Breast epithelium (tissue), 3 donors: ENCODE measurements at regions not wholly inside any gene's neighbourhood (a gene's known extent, or its start where the extent isn't known, plus 50 kb on each side); places are given as distances from the start of the nearest gene placed in this dataset.

Experiments used
- CTCF ChIP-seq, 3 donors: fragments of 450-650 bp; IDR thresholded peaks; one replicate each; pipeline ENCODE4 v1.5.1; 2016 to 2017; ENCODE audit warnings: antibody characterized with exemption in 3 of 3, mild to moderate bottlenecking in 3 of 3, moderate library complexity in 3 of 3
- POLR2A ChIP-seq: fragments of 450-650 bp; IDR thresholded peaks from one replicate; pipeline ENCODE4 v1.6.1; 2016; ENCODE audit warnings: antibody characterized with exemption, mild to moderate bottlenecking, moderate library complexity
- POLR2AphosphoS5 ChIP-seq, 3 donors: sonication (generic); formaldehyde crosslinking; IDR thresholded peaks; one replicate each; pipeline ENCODE4 v1.6.1; 2017; ENCODE audit warnings: antibody characterized with exemption in 3 of 3

GRCh38 chr10:4606856-4607636 lies 219.0 kb upstream of the AKR1E2 start:
- TF ChIP-seq CTCF (IDR thresholded peaks at IDR 0.05) (no peak), POLR2AphosphoS5 (IDR thresholded peaks at IDR 0.05) (no peak), POLR2A (no peak)
